ENCODE measurements at regions not wholly inside any gene's neighbourhood (a gene's known extent, or its start where the extent isn't known, plus 50 kb on each side); places are given as distances from the start of the nearest gene placed in this dataset.
"Not testable (repeated sequence)": the region's sequence is repeated elsewhere in the genome, so short reads cannot be mapped to it uniquely, and the experiment has no call there.

DNA sequence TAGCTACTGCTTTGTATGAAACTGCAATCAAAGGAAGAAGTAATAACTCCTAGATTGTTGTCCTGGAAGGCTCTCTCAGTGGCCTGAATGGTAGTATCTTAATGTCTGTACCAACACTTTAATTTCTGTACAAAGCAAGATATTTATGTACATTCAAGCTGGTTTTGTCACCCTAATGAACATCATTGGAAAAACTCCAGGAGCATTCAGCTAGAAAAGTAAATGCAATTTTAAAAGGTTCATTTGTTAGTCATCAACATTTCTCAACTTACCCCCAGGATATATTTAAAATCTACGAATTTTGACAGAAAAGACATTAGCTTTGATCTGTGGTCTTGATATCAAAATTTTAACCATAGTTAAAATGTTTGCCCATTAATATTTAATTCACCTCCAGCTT, 80.0 kb upstream of the FGF13 start:
- DNase-seq (ENCODE audit: extremely low spot score, insufficient read length, low read depth) (no peak), FAIRE-seq (no peak)

DNA sequence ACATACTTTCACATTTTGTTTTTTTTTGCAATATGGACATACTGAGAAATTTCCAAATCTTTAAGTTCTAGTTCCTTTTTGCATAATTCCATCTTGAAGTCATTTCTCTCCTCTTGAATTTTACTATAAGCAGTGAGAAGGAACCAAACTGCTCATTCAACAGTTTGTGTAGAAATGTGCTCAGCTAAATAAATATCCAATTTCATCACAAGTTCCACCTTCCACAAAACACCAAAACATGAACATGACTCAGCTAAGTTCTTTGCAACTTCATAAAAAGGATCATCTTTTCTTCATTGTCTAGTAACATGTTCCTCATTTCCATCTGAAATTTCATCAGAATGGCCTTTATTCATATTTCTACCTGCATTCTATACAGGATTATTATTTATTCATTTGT, 77.3 kb upstream of the FGF13 start:
- FAIRE-seq, result no peak
- DNase-seq (ENCODE audit: extremely low spot score, insufficient read length, low read depth), result no peak

DNA sequence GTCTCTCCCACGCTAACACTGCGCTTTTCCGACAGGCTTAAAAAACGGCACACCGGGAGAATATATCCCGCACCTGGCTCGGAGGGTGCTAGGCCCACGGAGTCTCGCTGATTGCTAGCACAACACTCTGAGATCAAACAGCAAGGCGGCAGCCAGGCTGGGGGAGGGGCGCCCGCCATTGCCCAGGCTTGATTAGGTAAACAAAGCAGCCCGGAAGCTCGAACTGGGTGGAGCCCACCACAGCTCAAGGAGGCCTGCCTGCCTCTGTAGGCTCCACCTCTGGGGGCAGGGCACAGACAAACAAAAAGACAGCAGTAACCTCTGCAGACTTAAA, 67.0 kb upstream of the FGF13 start:
- FAIRE-seq; DNase-seq (ENCODE audit: extremely low spot score, insufficient read length, low read depth): not testable (repeated sequence)

DNA sequence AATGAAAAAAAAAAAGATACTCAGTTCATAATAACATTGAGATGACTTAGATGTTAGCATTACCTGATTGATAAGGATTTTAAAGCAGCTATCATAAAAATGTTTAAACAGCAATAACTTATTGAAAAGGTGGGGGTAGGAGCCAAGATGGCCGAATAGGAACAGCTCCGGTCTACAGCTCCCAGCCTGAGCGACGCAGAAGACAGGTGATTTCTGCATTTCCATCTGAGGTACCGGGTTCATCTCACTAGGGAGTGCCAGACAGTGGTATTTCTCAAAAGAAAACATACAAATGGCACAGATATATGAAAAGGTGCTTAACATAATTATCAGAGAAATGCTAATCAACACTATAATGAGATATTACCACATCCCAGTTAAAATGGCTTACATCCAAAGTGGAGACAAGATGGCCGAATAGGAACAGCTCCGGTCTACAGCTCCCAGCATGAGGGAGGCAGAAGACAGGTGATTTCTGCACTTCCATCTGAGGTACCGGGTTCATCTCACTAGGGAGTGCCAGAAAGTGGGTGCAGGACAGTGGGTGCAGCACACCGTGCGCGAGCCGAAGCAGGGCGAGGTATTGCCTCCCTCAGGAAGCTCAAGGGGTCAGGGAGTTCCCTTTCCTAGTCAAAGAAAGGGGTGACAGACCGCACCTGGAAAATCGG, 66.5 kb upstream of the FGF13 start:
- not testable (repeated sequence) for FAIRE-seq; DNase-seq (ENCODE audit: extremely low spot score, insufficient read length, low read depth)

DNA sequence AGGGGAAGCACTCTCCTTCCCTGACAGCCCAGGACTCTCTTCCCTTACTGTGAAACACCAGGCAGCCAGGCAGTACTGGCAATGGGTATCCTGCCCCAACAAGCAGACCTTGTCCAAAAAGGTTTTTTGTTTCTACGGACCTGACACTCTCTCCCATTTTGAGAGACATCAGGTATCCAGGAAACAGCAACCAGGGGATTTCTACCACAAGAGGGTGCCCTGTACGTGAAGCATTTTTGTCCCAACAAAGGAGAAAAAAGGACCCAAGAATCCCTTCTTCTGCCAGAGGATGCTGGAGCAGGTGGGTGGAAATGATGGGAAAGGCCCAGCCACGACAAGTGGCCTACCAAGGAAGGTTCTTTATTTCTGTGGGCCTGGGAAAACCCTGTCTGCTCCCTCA, 65.7 kb upstream of the FGF13 start:
- DNase-seq (ENCODE audit: extremely low spot score, insufficient read length, low read depth), result no peak
- FAIRE-seq, result no peak

DNA sequence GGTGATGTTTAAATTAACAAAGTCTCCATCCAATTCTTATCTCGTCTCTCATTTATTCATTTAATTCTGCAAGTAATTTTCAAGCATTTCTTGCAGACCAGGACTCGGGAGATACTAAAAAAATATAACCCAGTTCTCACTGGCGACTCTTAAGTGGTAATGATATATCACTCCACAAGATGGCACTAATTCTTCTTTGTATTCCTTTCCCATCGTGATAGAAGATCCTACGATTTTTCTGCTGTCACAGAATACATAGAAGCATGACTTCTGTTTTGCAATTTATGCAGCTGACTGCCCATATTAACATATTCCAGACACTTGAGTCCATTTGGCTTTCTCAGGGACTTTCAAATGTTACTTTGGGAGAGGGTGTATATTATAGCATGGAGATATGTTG, 64.0 kb upstream of the FGF13 start:
- FAIRE-seq, result peak; percentile 47
- DNase-seq (ENCODE audit: extremely low spot score, insufficient read length, low read depth), result no peak

DNA sequence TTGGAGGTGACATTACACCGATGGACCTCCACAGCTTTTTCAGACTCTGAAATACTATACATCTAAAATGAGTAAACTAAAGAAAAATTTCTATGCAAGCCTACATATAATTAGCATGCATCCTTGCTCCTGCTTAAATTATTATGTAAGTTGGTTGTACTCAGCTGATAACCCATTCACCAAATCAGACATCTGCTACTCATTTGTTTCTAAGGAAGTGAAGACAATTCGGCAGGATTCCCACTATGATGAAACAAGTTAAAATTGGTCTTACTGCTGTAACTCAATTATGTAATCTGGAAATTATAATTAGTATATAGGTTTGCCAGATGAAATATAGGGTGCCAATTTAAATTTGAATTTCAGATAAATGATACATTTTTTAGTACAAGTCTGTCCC, 59.5 kb upstream of the FGF13 start:
- DNase-seq (ENCODE audit: extremely low spot score, insufficient read length, low read depth) (no peak), FAIRE-seq (no peak)

DNA sequence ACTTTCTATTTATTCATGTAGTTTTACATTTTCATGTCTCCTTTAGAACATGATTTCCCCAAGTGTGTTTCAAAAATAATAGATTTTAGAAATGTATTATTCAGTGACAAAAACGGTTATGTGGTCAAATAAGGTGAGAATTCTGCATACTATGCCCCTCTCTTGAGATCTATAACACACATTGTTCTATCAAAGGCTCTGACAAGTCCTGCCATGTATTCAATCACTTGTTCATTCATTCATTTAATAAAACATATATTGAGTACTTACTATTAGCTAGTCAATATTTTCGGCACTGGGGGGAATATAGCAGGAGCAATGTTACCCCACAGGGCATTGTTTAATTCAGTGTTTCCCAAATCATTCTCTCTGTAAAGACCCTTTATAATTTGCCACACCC, 58.4 kb upstream of the FGF13 start:
- no peak for FAIRE-seq
- no peak for DNase-seq (ENCODE audit: extremely low spot score, insufficient read length, low read depth)

DNA sequence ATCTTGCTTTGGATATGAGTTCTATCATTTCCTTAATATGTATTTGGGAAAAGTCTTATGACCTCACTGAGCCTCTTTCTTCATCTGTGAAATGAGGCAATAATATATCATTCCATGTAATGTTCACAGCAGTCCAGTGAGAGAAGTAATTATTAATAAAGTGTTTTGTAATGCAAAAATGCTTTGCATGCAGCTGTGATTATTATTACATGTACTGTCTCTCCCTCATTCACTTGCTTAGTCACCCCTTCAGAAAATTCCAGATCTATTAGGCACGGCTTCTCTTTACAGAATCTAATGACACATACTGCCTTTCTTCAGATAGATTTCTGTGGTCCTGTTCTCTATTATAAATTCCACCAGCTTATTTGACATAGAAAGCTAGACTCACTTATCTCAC, 53.5 kb upstream of the FGF13 start:
- DNase-seq (ENCODE audit: extremely low spot score, insufficient read length, low read depth) (no peak), FAIRE-seq (no peak)

DNA sequence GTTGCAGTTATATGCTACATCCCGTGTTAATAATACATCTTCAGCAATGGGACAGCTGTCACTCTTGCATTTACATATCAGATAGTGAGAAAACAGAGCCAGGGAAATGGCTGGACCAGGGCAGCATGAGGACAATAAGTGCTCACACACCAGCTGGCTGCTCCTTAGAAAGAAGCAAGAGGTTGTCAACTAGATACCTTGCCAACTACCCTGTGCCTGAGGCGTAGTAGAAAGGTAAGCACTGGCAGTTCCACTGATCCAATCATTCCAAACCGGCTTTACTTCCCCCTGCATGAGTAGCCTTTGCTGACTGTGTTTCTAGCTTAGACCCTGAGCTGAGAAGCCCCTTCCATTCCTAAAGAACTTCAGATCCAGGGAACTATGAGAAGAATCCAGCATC, 52.2 kb upstream of the FGF13 start:
- DNase-seq (ENCODE audit: extremely low spot score, insufficient read length, low read depth) (no peak), FAIRE-seq (no peak)

DNA sequence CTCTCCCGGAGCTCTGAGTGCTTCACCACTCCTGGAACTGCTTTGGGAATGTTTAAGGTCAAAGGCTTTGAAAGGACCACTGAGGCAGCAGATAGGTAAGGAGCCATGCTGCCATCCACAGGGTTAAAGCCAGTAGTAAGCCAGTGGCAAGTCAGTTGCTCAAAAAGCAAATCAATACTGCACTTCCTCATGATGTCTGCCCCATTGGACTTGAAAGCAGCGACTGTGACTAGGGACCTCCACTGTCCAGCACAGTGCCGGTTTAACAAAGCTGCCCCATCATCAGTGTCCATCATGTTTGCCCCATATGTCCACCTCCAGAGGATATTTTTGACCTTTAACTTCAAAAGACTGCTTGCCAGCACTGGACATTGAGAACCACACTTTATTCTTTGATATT, 49.9 kb upstream of the FGF13 start:
- FAIRE-seq (no peak), DNase-seq (ENCODE audit: extremely low spot score, insufficient read length, low read depth) (no peak)
